Suprapubic skin (tissue), 4 donors: ENCODE measurements at regions not wholly inside any gene's neighbourhood (a gene's known extent, or its start where the extent isn't known, plus 50 kb on each side); places are given as distances from the start of the nearest gene placed in this dataset.

Experiments
- DNase-seq, 2 donors: peaks; one replicate each; pipeline ENCODE4 v3.0.0-alpha.2; 2019; ENCODE audit warnings: low spot score in 2 of 2
- H3K27ac ChIP-seq: fragments of 200-600 bp; sonication (generic); one replicate; pipeline ENCODE4 v1.5.1; 2019
- H3K27me3 ChIP-seq: fragments of 200-600 bp; sonication (generic); one replicate; pipeline ENCODE4 v1.5.1; 2019
- H3K36me3 ChIP-seq: fragments of 200-600 bp; sonication (generic); one replicate; pipeline ENCODE4 v1.5.1; 2019
- H3K4me1 ChIP-seq: fragments of 200-600 bp; sonication (generic); one replicate; pipeline ENCODE4 v1.5.1; 2019
- H3K4me3 ChIP-seq: fragments of 200-600 bp; sonication (generic); one replicate; pipeline ENCODE4 v1.5.1; 2019; ENCODE audit warnings: mild to moderate bottlenecking
- H3K9me3 ChIP-seq: fragments of 200-600 bp; sonication (generic); one replicate; pipeline ENCODE4 v1.5.1; 2019
- CTCF ChIP-seq, 2 donors: fragments of 200-600 bp in 1 of 2; fragments of 450-650 bp in 1 of 2; sonication (generic) in 1 of 2; IDR thresholded peaks; one replicate each; pipeline ENCODE4 v1.5.1; 2016 to 2019; ENCODE audit warnings: antibody characterized with exemption in 2 of 2, mild to moderate bottlenecking in 1 of 2, moderate library complexity in 1 of 2
- EP300 ChIP-seq: sonication (generic); formaldehyde crosslinking; IDR thresholded peaks from one replicate; pipeline ENCODE4 v1.6.1; 2017; ENCODE audit warnings: antibody characterized with exemption
- POLR2A ChIP-seq, 2 donors: fragments of 450-650 bp; IDR thresholded peaks; one replicate each; pipeline ENCODE4 v1.6.1; 2017; ENCODE audit warnings: antibody characterized with exemption in 2 of 2, mild to moderate bottlenecking in 2 of 2, moderate library complexity in 2 of 2
- POLR2AphosphoS5 ChIP-seq, 3 donors: sonication (generic); formaldehyde crosslinking; IDR thresholded peaks; one replicate each; pipeline ENCODE4 v1.6.1; 2017; ENCODE audit warnings: antibody characterized with exemption in 3 of 3
- WGBS: methylation state at CpG from one replicate; pipeline ENCODE4 v1.1.5; 2018; 5-methylcytosine and 5-hydroxymethylcytosine counted together

GRCh38 chr3:66904831-66905493 lies 93.1 kb upstream of the KBTBD8 start:
- no peak overlapping the region for H3K27ac ChIP-seq
- H3K4me3 ChIP-seq: no peak overlapping the region
- no peaks in the 10 kb centered on the region for H3K4me1 ChIP-seq
- no peaks in the 10 kb centered on the region for H3K36me3 ChIP-seq
- H3K9me3 ChIP-seq: no peaks in the 10 kb centered on the region
- peaks cover 10% of the 10 kb centered on the region for H3K27me3 ChIP-seq
- WGBS: 24% methylated on average over 2 of the region's 2 CpGs
- no peak for DNase-seq
- TF ChIP-seq POLR2A (IDR thresholded peaks at IDR 0.05): no peak
- TF ChIP-seq CTCF (IDR thresholded peaks at IDR 0.05): no peak
- no peak for TF ChIP-seq EP300
- TF ChIP-seq POLR2AphosphoS5 (IDR thresholded peaks at IDR 0.05): no peak

- Histone ChIP-seq H3K4me3 (no peak overlapping the region), H3K9me3 (no peaks in the 10 kb centered on the region), H3K27ac (no peak overlapping the region), H3K4me1 (no peaks in the 10 kb centered on the region), H3K36me3 (no peaks in the 10 kb centered on the region), H3K27me3 (peaks cover 10% of the 10 kb centered on the region)
- TF ChIP-seq EP300 (no peak), POLR2AphosphoS5 (IDR thresholded peaks at IDR 0.05) (no peak), POLR2A (IDR thresholded peaks at IDR 0.05) (no peak), CTCF (IDR thresholded peaks at IDR 0.05) (no peak)
- WGBS: 73% methylated on average over 3 of the region's 3 CpGs
- DNase-seq: no peak
These were observed 91.0 kb upstream of the KBTBD8 start for GRCh38 chr3:66907136-66907535.

- 75% methylated on average over 6 of the region's 6 CpGs for WGBS
- no peak for TF ChIP-seq EP300
- TF ChIP-seq POLR2AphosphoS5 (IDR thresholded peaks at IDR 0.05): no peak
- TF ChIP-seq POLR2A (IDR thresholded peaks at IDR 0.05): no peak
- TF ChIP-seq CTCF (IDR thresholded peaks at IDR 0.05): no peak
- Histone ChIP-seq H3K4me1 (no peaks in the 10 kb centered on the region), H3K36me3 (no peaks in the 10 kb centered on the region), H3K27me3 (peaks cover 6% of the 10 kb centered on the region), H3K27ac (no peak overlapping the region), H3K9me3 (no peaks in the 10 kb centered on the region), H3K4me3 (no peak overlapping the region)
- no peak for DNase-seq
These were observed 87.6 kb upstream of the KBTBD8 start for GRCh38 chr3:66910266-66911055.

- Histone ChIP-seq H3K27me3 (peaks cover under 1% of the 10 kb centered on the region), H3K36me3 (no peaks in the 10 kb centered on the region), H3K4me1 (no peaks in the 10 kb centered on the region), H3K4me3 (no peak overlapping the region), H3K9me3 (no peaks in the 10 kb centered on the region), H3K27ac (no peak overlapping the region)
- DNase-seq: no peak
- no peak for TF ChIP-seq POLR2A (IDR thresholded peaks at IDR 0.05)
These were observed 85.8 kb upstream of the KBTBD8 start for GRCh38 chr3:66912306-66912705.

GRCh38 chr3:66922058-66922457 lies 76.0 kb upstream of the KBTBD8 start:
- Histone ChIP-seq H3K4me1 (no peaks in the 10 kb centered on the region), H3K36me3 (no peaks in the 10 kb centered on the region), H3K4me3 (no peak overlapping the region), H3K27ac (no peak overlapping the region), H3K27me3 (no peaks in the 10 kb centered on the region), H3K9me3 (no peaks in the 10 kb centered on the region)
- no peak for DNase-seq
- TF ChIP-seq CTCF (IDR thresholded peaks at IDR 0.05): no peak
- TF ChIP-seq POLR2A (IDR thresholded peaks at IDR 0.05): no peak
- no peak for TF ChIP-seq POLR2AphosphoS5 (IDR thresholded peaks at IDR 0.05)
- no peak for TF ChIP-seq EP300
- WGBS: 94% methylated on average over 2 of the region's 2 CpGs
